GM12878 (cell line): ENCODE measurements at regions not wholly inside any gene's neighbourhood (a gene's known extent, or its start where the extent isn't known, plus 50 kb on each side); places are given as distances from the start of the nearest gene placed in this dataset.

ENCODE experiments used
- ATAC-seq: fragments of 200-7000 bp; cut with Tn5 transposase; 3 replicates; pipeline ENCODE4 v1.9.1; 2020; ENCODE audit warnings: mild to moderate bottlenecking, moderate library complexity
- BruUV-seq: library from RNA; stranded (reverse); fragments of 400-500 nt; replicated peaks from 2 replicates; lab custom pipeline; 2021; lab: Mats Ljungman, UMichigan
- CTCF ChIA-PET: fragments of 300-600 bp; sonication (Branson Sonifier 250); formaldehyde crosslinking; extraction: SDS; loops from one replicate; lab custom pipeline; 2021; ENCODE audit warnings: inconsistent platforms; lab: Yijun Ruan, JAX
- POLR2A ChIA-PET: fragments of 350-600 bp; formaldehyde crosslinking; extraction: SDS; loops from one replicate; lab custom pipeline; 2021; ENCODE audit warnings: inconsistent platforms; lab: Charles Lee
- RAD21 ChIA-PET: fragments of 300-600 bp; sonication (Branson Sonifier 250); formaldehyde crosslinking; loops from one replicate; lab custom pipeline; 2023; ENCODE audit warnings: antibody characterized with exemption; ENCODE audit not compliant: unreplicated experiment; lab: Charles Lee
- SMC1A ChIA-PET: fragments of 300-600 bp; sonication (Branson Sonifier 250); formaldehyde crosslinking; loops from one replicate; lab custom pipeline; 2023; ENCODE audit not compliant: unreplicated experiment, uncharacterized antibody; lab: Charles Lee
- DNase-seq: peaks from one replicate; pipeline ENCODE4 v3.0.0-alpha.2; 2011; ENCODE audit warnings: low read depth, low spot score
- FAIRE-seq: peaks from 3 replicates; lab custom pipeline; 2011; peaks lifted over from hg19 to GRCh38; lab: Jason Lieb, UNC
- H2AFZ ChIP-seq: 2 replicates; pipeline ENCODE4 v1.6.0; 2011; ENCODE audit warnings: low read depth, low read length, control low read depth; ENCODE audit not compliant: control insufficient read depth
- H3K27ac ChIP-seq: 2 replicates; pipeline ENCODE4 v1.5.1; 2011; ENCODE audit warnings: control low read depth; ENCODE audit not compliant: control insufficient read depth, insufficient read depth
- H3K27me3 ChIP-seq, 2 experiments: replicated peaks in 1 of 2; 2 replicates each; pipeline versions ENCODE4 v1.6.0 to v1.6.1; 2011; ENCODE audit warnings: low read length in 1 of 2; ENCODE audit not compliant: control insufficient read depth in 2 of 2, insufficient read depth in 2 of 2
- H3K36me3 ChIP-seq, 2 experiments: 2 replicates each; pipeline ENCODE4 v1.5.1; 2011; ENCODE audit warnings: low read length in 1 of 2; ENCODE audit not compliant: control insufficient read depth in 2 of 2, insufficient read depth in 2 of 2
- H3K4me1 ChIP-seq: 2 replicates; pipeline ENCODE4 v1.6.1; 2011; ENCODE audit warnings: mild to moderate bottlenecking, low read length, moderate library complexity, mixed read lengths; ENCODE audit not compliant: control insufficient read depth, insufficient read depth
- H3K4me2 ChIP-seq: 2 replicates; pipeline ENCODE4 v1.6.0; 2011; ENCODE audit warnings: control low read depth; ENCODE audit not compliant: control insufficient read depth, insufficient read depth
- H3K4me3 ChIP-seq: fragments of 200-600 bp; sonication (generic); 2 replicates; pipeline ENCODE4 v1.5.1; 2016
- H3K79me2 ChIP-seq: 2 replicates; pipeline ENCODE4 v1.6.0; 2011; ENCODE audit warnings: low read length; ENCODE audit not compliant: control insufficient read depth, insufficient read depth
- H3K9ac ChIP-seq: 2 replicates; pipeline ENCODE4 v1.8.0; 2011; ENCODE audit warnings: low read length, control low read depth, mixed read lengths; ENCODE audit not compliant: control insufficient read depth, insufficient read depth
- H3K9me3 ChIP-seq: replicated peaks from 3 replicates; pipeline ENCODE4 v1.5.1; 2011; ENCODE audit warnings: mild to moderate bottlenecking, low read length; ENCODE audit not compliant: control insufficient read depth, insufficient read depth
- H4K20me1 ChIP-seq: 2 replicates; pipeline ENCODE4 v1.6.0; 2011; ENCODE audit not compliant: control insufficient read depth, insufficient read depth
- BCLAF1 ChIP-seq: fragments of 450-650 bp; IDR thresholded peaks from 2 replicates; pipeline ENCODE4 v1.6.1; 2017; ENCODE audit warnings: antibody characterized with exemption, mild to moderate bottlenecking, moderate library complexity
- GABPA ChIP-seq: IDR thresholded peaks from 2 replicates; pipeline ENCODE4 v1.6.1; 2014; ENCODE audit warnings: antibody characterized with exemption, low read depth, mild to moderate bottlenecking, inconsistent platforms
- KAT2A ChIP-seq: conservative IDR thresholded peaks from 2 replicates; pipeline ENCODE4 v1.6.1; 2011; ENCODE audit warnings: low read depth, low read length; ENCODE audit not compliant: control insufficient read depth
- MAX ChIP-seq: IDR thresholded peaks from 2 replicates; pipeline ENCODE4 v1.6.1; 2012; ENCODE audit warnings: low read depth, low read length, improper control_type of control experiment
- MEF2B ChIP-seq: fragments of 450-650 bp; IDR thresholded peaks from 2 replicates; pipeline ENCODE4 v1.6.1; 2018; ENCODE audit warnings: mild to moderate bottlenecking, moderate library complexity; ENCODE audit not compliant: partially characterized antibody, poor library complexity, severe bottlenecking
- NR2F1 ChIP-seq: fragments of 450-650 bp; conservative IDR thresholded peaks from 2 replicates; pipeline ENCODE4 v1.6.1; 2017; ENCODE audit warnings: mild to moderate bottlenecking
- PRDM15 ChIP-seq: fragments of 450-650 bp; formaldehyde crosslinking; IDR thresholded peaks from 2 replicates; pipeline ENCODE4 v1.4.0; 2020; ENCODE audit warnings: mild to moderate bottlenecking, moderate library complexity
- SMAD5 ChIP-seq: IDR thresholded peaks from 2 replicates; pipeline ENCODE4 v1.6.1; 2016; ENCODE audit warnings: antibody characterized with exemption, low read depth
- SMARCA5 ChIP-seq: fragments of 450-650 bp; IDR thresholded peaks from 2 replicates; pipeline ENCODE4 v1.6.1; 2017; ENCODE audit warnings: mild to moderate bottlenecking
- SRF ChIP-seq, 2 experiments: IDR thresholded peaks; 2 replicates each; pipeline ENCODE4 v1.6.1; 2011; ENCODE audit warnings: low read depth in 2 of 2, low read length in 2 of 2, mild to moderate bottlenecking in 1 of 2, moderate library complexity in 1 of 2
- SUPT20H ChIP-seq: IDR thresholded peaks from 2 replicates; pipeline ENCODE4 v1.6.1; 2011; ENCODE audit warnings: low read depth, mild to moderate bottlenecking, low read length, moderate library complexity, borderline replicate concordance; ENCODE audit not compliant: control insufficient read depth
- WGBS: methylation state at CpG from one replicate; pipeline ENCODE4 v1.1.6; 2016; ENCODE audit warnings: low lambda C conversion rate; ENCODE audit not compliant: insufficient replicate concordance, insufficient coverage; ENCODE audit errors: missing lambda C conversion rate; 5-methylcytosine and 5-hydroxymethylcytosine counted together
- in situ Hi-C: fragments of 300-500 bp; cut with MboI; formaldehyde crosslinking; loops from 9 replicates; pipeline ENCODE4 v1.14.3; 2018; ENCODE audit warnings: mixed read lengths
- intact Hi-C: fragments of 100-400 bp; cut with micrococcal nuclease; formaldehyde crosslinking; loops from one replicate; pipeline ENCODE4 v1.14.2; 2022; ENCODE audit not compliant: unreplicated experiment

GRCh38 chr6:140068801-140069200 lies 694.4 kb upstream of the CITED2 start:
- POLR2A ChIA-PET = no interaction called here
- Histone ChIP-seq H3K9me3 (no peaks in the 10 kb centered on the region), H3K4me1 (no peaks in the 10 kb centered on the region), H3K27ac (no peak overlapping the region), H3K4me2 (no peak overlapping the region), H3K4me3 (no peak overlapping the region), H3K79me2 (no peaks in the 10 kb centered on the region), H4K20me1 (no peaks in the 10 kb centered on the region), H3K27me3 (no peaks in the 10 kb centered on the region), H2AFZ (no peak overlapping the region), H3K9ac (no peak overlapping the region), H3K36me3 (no peaks in the 10 kb centered on the region)
- no peak for DNase-seq
- intact Hi-C loops = no loop called here
- in situ Hi-C loops = no loop called here
- TF ChIP-seq SUPT20H = no peak
- no peak for TF ChIP-seq SMAD5
- TF ChIP-seq KAT2A = no peak
- no peak for TF ChIP-seq NR2F1
- CTCF ChIA-PET = no interaction called here
- FAIRE-seq = no peak
- WGBS = 28% methylated on average over 3 of the region's 3 CpGs
- no peak for ATAC-seq
- RAD21 ChIA-PET = interaction anchor here (1.1 kb wide), 1 partner anchor 13 kb away, joined by 3 read pairs; no protein-coding TSS in a partner anchor
- no TSS peak for BruUV-seq
- SMC1A ChIA-PET = interaction anchor here (0.6 to 1.7 kb wide), 4 partner anchors 10 to 208 kb away, joined by 3 to 6 read pairs (median 4); no protein-coding TSS in a partner anchor

GRCh38 chr6:140064366-140064765 lies 689.9 kb upstream of the CITED2 start:
- H3K9ac ChIP-seq = no peak overlapping the region
- H4K20me1 ChIP-seq = no peaks in the 10 kb centered on the region
- ChIA-PET CTCF (interaction anchor here (1.4 to 2.7 kb wide), 3 partner anchors 9 to 92 kb away, joined by 3 to 10 read pairs (median 5); no protein-coding TSS in a partner anchor), SMC1A (interaction anchor here (2.3 kb wide), 1 partner anchor 11 kb away, joined by 7 read pairs; no protein-coding TSS in a partner anchor), POLR2A (no interaction called here), RAD21 (interaction anchor here (0.6 to 1.3 kb wide), 3 partner anchors 11 to 199 kb away, joined by 3 read pairs; no protein-coding TSS in a partner anchor)
- no peak for DNase-seq
- no TSS peak for BruUV-seq
- intact Hi-C loops (no loop called here), in situ Hi-C loops (no loop called here)
- no peak for FAIRE-seq
- H3K27me3 ChIP-seq = no peaks in the 10 kb centered on the region
- H3K36me3 ChIP-seq = no peaks in the 10 kb centered on the region
- H3K9me3 ChIP-seq = no peaks in the 10 kb centered on the region
- no peak overlapping the region for H3K4me3 ChIP-seq
- no peak overlapping the region for H3K27ac ChIP-seq
- H3K79me2 ChIP-seq = no peaks in the 10 kb centered on the region
- WGBS = 51% methylated on average over 7 of the region's 7 CpGs
- no peak overlapping the region for H2AFZ ChIP-seq
- no peak for ATAC-seq
- no peak overlapping the region for H3K4me2 ChIP-seq
- H3K4me1 ChIP-seq = no peaks in the 10 kb centered on the region
- TF ChIP-seq GABPA (no peak), BCLAF1 (no peak), MEF2B (no peak), MAX (no peak), SRF (IDR thresholded peaks at IDR 0.05; ENCODE audit: low read depth in 2 of 2, low read length in 2 of 2) (no peak), PRDM15 (no peak), SMARCA5 (no peak)
